ENCODE measurements at regions not wholly inside any gene's neighbourhood (a gene's known extent, or its start where the extent isn't known, plus 50 kb on each side); places are given as distances from the start of the nearest gene placed in this dataset.
"Not testable (repeated sequence)": the region's sequence is repeated elsewhere in the genome, so short reads cannot be mapped to it uniquely, and the experiment has no call there.

- Histone ChIP-seq H3K4me3 (no peak overlapping the region), H3K27ac (no peak overlapping the region), H3K4me1 (replicated peaks in 1 of 2) (no peaks in the 10 kb centered on the region)
- peak in 3 of 8 experiments; percentile 67 to 95 (median 87) for ATAC-seq (replicated peaks in 6 of 8)
- WGBS, 10 experiments: 11 to 100% (median 62%) methylated on average over 1 to 4 of the region's 4 CpGs; no CpG with 5 or more reads in 2 of the 10 experiments
- in situ Hi-C loops (cut with MboI; ENCODE audit: low pct_unique_long_range_greater_than_20kb in 2 of 9, low sequenced_read_pairs in 9 of 9, unreplicated experiment in 9 of 9): loop anchor here in 2 of 9 experiments (25.0 kb wide), 1 partner anchor 242 kb away; no protein-coding TSS in a partner anchor
Observed at GRCh38 chr4:114420069-114420468, 178.5 kb upstream of the UGT8 start.

GRCh38 chr4:114423582-114423981 is 175.0 kb upstream of the UGT8 start:
- no peak for ATAC-seq (replicated peaks in 6 of 8)
- H3K4me3 ChIP-seq: no peak overlapping the region
- H3K4me1 ChIP-seq (replicated peaks in 1 of 2): no peaks in the 10 kb centered on the region
- 53 to 100% (median 84%) methylated on average over 2 to 3 of the region's 3 CpGs for WGBS, 10 experiments
- in situ Hi-C loops (cut with MboI; ENCODE audit: low pct_unique_long_range_greater_than_20kb in 2 of 9, low sequenced_read_pairs in 9 of 9, unreplicated experiment in 9 of 9): loop anchor here in 2 of 9 experiments (25.0 kb wide), 1 partner anchor 239 kb away; no protein-coding TSS in a partner anchor
- no peak overlapping the region for H3K27ac ChIP-seq

DNA sequence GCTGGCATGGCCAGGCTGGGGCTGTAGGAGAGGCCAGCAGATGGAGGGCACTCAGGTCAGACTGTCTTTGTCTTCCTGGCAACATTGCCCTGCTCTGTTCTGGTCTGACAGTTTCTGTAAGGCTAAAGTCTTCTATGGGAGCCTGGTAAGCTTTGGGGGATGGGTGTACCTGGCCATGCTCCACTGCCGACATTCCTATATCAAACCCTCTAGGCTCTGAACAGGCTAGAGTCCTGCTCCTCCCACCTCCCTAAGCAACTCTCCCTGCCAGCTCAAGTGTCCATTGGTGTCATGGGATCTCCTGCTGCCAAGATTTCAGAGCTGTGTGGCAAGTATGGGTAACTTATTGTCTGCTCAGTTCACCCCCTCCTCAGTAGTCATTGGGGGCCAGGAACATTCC is 163.5 kb upstream of the UGT8 start:
- WGBS, 10 experiments: 100% methylated on average over 1 of the region's 1 CpG; no CpG with 5 or more reads in 8 of the 10 experiments
- Histone ChIP-seq H3K4me1 (replicated peaks in 1 of 2) (no peaks in the 10 kb centered on the region), H3K4me3 (no peak overlapping the region), H3K27ac (no peak overlapping the region)
- no peak for ATAC-seq (replicated peaks in 6 of 8)
- in situ Hi-C loops (cut with MboI; ENCODE audit: low pct_unique_long_range_greater_than_20kb in 2 of 9, low sequenced_read_pairs in 9 of 9, unreplicated experiment in 9 of 9): no loop called here

GRCh38 chr4:114442856-114443255 is 155.8 kb upstream of the UGT8 start:
- Histone ChIP-seq H3K27ac (no peak overlapping the region), H3K4me3 (no peak overlapping the region), H3K4me1 (replicated peaks in 1 of 2) (no peaks in the 10 kb centered on the region)
- in situ Hi-C loops (cut with MboI; ENCODE audit: low pct_unique_long_range_greater_than_20kb in 2 of 9, low sequenced_read_pairs in 9 of 9, unreplicated experiment in 9 of 9): no loop called here
- WGBS, 10 experiments: 20 to 100% (median 80%) methylated on average over 1 to 3 of the region's 3 CpGs; no CpG with 5 or more reads in 2 of the 10 experiments
- ATAC-seq (replicated peaks in 6 of 8): no peak

- Histone ChIP-seq H3K27ac (no peak overlapping the region), H3K4me3 (no peak overlapping the region), H3K4me1 (replicated peaks in 1 of 2) (no peaks in the 10 kb centered on the region)
- in situ Hi-C loops (cut with MboI; ENCODE audit: low pct_unique_long_range_greater_than_20kb in 2 of 9, low sequenced_read_pairs in 9 of 9, unreplicated experiment in 9 of 9): no loop called here
- ATAC-seq (replicated peaks in 6 of 8): no peak
- 14 to 100% (median 83%) methylated on average over 1 of the region's 1 CpG; no CpG with 5 or more reads in 1 of the 10 experiments for WGBS, 10 experiments
Observed at GRCh38 chr4:114444211-114444610, 154.4 kb upstream of the UGT8 start.

- ATAC-seq (replicated peaks in 6 of 8): peak in 5 of 8 experiments; percentile 18 to 93 (median 79)
- in situ Hi-C loops (cut with MboI; ENCODE audit: low pct_unique_long_range_greater_than_20kb in 2 of 9, low sequenced_read_pairs in 9 of 9, unreplicated experiment in 9 of 9); H3K4me3 ChIP-seq; H3K4me1 ChIP-seq (replicated peaks in 1 of 2); H3K27ac ChIP-seq: not testable (repeated sequence)
Observed at GRCh38 chr4:114447963-114448516, 150.6 kb upstream of the UGT8 start.

- peaks cover 0 to 4% of the 10 kb centered on the region in 2 donors for H3K4me1 ChIP-seq (replicated peaks in 1 of 2)
- no peak for ATAC-seq (replicated peaks in 6 of 8)
- in situ Hi-C loops (cut with MboI; ENCODE audit: low pct_unique_long_range_greater_than_20kb in 2 of 9, low sequenced_read_pairs in 9 of 9, unreplicated experiment in 9 of 9): no loop called here
- no peak overlapping the region for H3K27ac ChIP-seq
- H3K4me3 ChIP-seq: no peak overlapping the region
- 17 to 83% (median 53%) methylated on average over 1 to 2 of the region's 2 CpGs for WGBS, 10 experiments
Observed at GRCh38 chr4:114458728-114459127, 139.9 kb upstream of the UGT8 start.

- in situ Hi-C loops (cut with MboI; ENCODE audit: low pct_unique_long_range_greater_than_20kb in 2 of 9, low sequenced_read_pairs in 9 of 9, unreplicated experiment in 9 of 9): no loop called here
- no peak overlapping the region for H3K4me3 ChIP-seq
- H3K27ac ChIP-seq: no peak overlapping the region
- ATAC-seq (replicated peaks in 6 of 8): peak in 2 of 8 experiments; percentile 33 to 63
- 32 to 100% (median 71%) methylated on average over 3 to 7 of the region's 7 CpGs for WGBS, 10 experiments
- H3K4me1 ChIP-seq (replicated peaks in 1 of 2): no peaks in the 10 kb centered on the region
Observed at GRCh38 chr4:114464726-114465272, 133.8 kb upstream of the UGT8 start.

- Histone ChIP-seq H3K4me3 (no peak overlapping the region), H3K27ac (no peak overlapping the region), H3K4me1 (replicated peaks in 1 of 2) (no peaks in the 10 kb centered on the region)
- WGBS, 10 experiments: 0 to 91% (median 80%) methylated on average over 1 of the region's 1 CpG; no CpG with 5 or more reads in 3 of the 10 experiments
- in situ Hi-C loops (cut with MboI; ENCODE audit: low pct_unique_long_range_greater_than_20kb in 2 of 9, low sequenced_read_pairs in 9 of 9, unreplicated experiment in 9 of 9): no loop called here
- ATAC-seq (replicated peaks in 6 of 8): peak in 3 of 8 experiments; percentile 86 to 92 (median 86)
Observed at GRCh38 chr4:114465766-114466165, 132.8 kb upstream of the UGT8 start.

DNA sequence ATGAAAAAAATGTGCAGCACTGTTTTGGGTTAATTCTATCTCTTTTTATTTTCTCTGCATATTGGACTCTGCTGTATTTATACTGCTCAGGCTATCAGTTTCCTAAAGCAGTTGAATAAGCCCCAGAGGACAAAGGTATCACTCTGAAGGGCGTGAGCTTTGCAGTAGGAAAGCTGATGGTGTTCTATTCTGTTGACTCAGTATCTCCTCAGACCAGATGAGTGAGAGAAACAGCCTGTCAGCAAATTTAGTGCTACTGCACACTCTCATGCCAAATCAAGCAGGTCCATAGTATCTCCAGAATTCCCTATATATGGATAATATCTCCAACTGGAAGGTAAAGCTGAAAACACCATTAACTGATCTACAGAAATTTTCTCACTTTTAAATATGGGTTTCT is 132.3 kb upstream of the UGT8 start:
- in situ Hi-C loops (cut with MboI; ENCODE audit: low pct_unique_long_range_greater_than_20kb in 2 of 9, low sequenced_read_pairs in 9 of 9, unreplicated experiment in 9 of 9): no loop called here
- Histone ChIP-seq H3K27ac (no peak overlapping the region), H3K4me3 (no peak overlapping the region), H3K4me1 (replicated peaks in 1 of 2) (no peaks in the 10 kb centered on the region)
- WGBS, 10 experiments: 14 to 100% (median 80%) methylated on average over 1 of the region's 1 CpG; no CpG with 5 or more reads in 2 of the 10 experiments
- ATAC-seq (replicated peaks in 6 of 8): peak in 1 of 8 experiments; percentile 33

DNA sequence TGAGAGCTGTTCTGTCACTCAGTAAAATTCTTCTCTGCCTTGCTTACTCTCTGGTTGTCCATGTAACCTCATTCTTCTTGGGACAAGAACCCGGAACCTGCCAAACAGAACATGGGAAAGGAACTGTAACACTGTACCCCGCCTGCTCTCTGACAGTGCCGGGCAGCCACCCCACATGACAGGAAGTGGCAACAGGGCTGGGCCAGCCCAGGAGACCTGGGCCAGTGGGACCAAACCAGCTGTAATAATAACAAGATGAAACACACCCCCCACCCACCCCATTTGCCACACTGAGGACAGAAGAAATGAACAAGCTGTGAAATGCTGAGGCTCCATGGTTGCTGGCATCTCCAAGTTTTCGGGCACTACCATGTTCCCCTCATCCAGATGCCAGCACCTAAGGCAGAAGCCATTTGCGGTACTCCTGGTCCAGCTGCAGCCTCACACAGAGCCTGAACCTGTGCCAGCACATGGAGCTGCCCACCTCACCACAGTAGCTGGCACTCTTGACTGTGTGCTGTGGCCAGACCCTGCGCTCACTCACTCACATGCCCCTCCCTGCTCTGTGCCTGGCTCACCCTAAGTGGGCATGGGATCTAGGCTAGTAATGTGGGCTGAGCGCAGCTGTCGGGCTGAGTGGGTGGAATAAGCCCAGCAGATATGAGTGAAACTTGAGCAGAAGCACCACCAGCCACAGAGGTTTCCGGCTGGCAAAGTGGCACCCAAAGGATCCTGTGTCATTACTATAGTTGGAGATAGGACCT is 126.2 kb upstream of the UGT8 start:
- H3K4me3 ChIP-seq: no peak overlapping the region
- WGBS, 10 experiments: 45 to 100% (median 86%) methylated on average over 1 to 6 of the region's 9 CpGs; no CpG with 5 or more reads in 2 of the 10 experiments
- ATAC-seq (replicated peaks in 6 of 8): no peak
- H3K27ac ChIP-seq: no peak overlapping the region
- in situ Hi-C loops (cut with MboI; ENCODE audit: low pct_unique_long_range_greater_than_20kb in 2 of 9, low sequenced_read_pairs in 9 of 9, unreplicated experiment in 9 of 9): no loop called here
- H3K4me1 ChIP-seq (replicated peaks in 1 of 2): no peaks in the 10 kb centered on the region

DNA sequence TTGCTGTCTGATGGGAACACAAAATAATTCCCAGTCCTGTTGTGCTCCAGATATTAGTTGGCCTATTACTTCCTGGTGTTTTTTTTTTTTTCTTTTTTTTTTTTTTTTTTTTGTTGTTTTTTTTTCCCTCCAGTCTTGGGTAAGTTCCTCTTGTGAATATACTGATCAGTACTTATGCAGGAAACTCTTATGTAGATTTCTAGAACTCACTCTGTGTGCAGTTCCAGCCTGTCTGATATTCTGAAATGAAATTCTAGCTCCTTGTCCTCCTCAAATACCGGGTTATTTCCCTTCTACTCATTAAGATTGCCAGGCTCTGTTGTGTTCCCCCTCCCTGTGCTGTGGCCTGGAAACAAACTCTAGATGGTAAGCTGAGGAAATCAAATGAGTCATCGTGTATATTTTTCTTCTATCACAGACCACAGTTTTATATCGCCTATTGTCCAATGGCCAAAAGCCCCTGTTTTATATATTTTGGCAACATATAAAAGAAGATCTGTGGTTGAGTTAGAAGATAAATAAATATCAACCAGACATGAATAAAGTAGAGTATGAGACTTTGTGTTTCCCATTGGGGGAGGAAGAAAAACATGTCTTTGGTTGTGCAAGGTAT is 124.3 kb upstream of the UGT8 start:
- Histone ChIP-seq H3K27ac (no peak overlapping the region), H3K4me1 (replicated peaks in 1 of 2) (no peaks in the 10 kb centered on the region), H3K4me3 (no peak overlapping the region)
- WGBS, 10 experiments: 40 to 100% (median 91%) methylated on average over 1 to 3 of the region's 3 CpGs
- in situ Hi-C loops (cut with MboI; ENCODE audit: low pct_unique_long_range_greater_than_20kb in 2 of 9, low sequenced_read_pairs in 9 of 9, unreplicated experiment in 9 of 9): no loop called here
- ATAC-seq (replicated peaks in 6 of 8): peak in 3 of 8 experiments; percentile 25 to 88 (median 51)

DNA sequence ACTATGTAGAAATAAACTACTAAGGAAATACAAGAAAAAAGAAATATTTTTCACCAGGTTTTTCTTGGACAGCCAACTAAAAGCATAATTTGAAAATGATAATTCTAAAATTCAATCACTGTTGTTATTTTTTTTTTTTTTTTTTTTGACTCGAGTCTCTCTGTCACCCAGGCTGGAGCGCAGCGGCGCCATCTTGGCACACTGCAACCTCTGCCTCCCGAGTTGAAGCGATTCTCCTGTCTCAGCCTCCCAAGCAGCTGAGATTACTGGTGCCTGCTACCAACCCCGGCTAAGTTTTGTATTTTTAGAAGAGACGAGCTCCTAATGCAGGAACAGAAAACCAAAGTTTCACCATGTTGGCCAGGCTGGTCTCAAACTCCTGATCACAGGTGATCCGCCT is 122.3 kb upstream of the UGT8 start:
- no peak overlapping the region for H3K27ac ChIP-seq
- no peaks in the 10 kb centered on the region for H3K4me1 ChIP-seq (replicated peaks in 1 of 2)
- in situ Hi-C loops (cut with MboI; ENCODE audit: low pct_unique_long_range_greater_than_20kb in 2 of 9, low sequenced_read_pairs in 9 of 9, unreplicated experiment in 9 of 9): no loop called here
- no peak for ATAC-seq (replicated peaks in 6 of 8)
- no peak overlapping the region for H3K4me3 ChIP-seq
- WGBS, 10 experiments: 52 to 100% (median 90%) methylated on average over 2 to 9 of the region's 9 CpGs
